Fibroblast of mammary gland (primary cell): ENCODE measurements at regions not wholly inside any gene's neighbourhood (a gene's known extent, or its start where the extent isn't known, plus 50 kb on each side); places are given as distances from the start of the nearest gene placed in this dataset.

ENCODE experiments used
- DNase-seq: peaks from one replicate; pipeline ENCODE4 v3.0.0-alpha.2; 2010; ENCODE audit warnings: low read depth
- H3K4me3 ChIP-seq: 2 replicates; pipeline ENCODE4 v1.5.1; 2011; ENCODE audit warnings: low read depth, mild to moderate bottlenecking, low read length, moderate library complexity; ENCODE audit not compliant: control insufficient read depth
- TF ChIP-seq, protein P1 (sequence below): conservative IDR thresholded peaks from 2 replicates; pipeline ENCODE4 v1.5.1; 2011; ENCODE audit warnings: low read depth, low read length, inconsistent platforms; ENCODE audit not compliant: control insufficient read depth, insufficient read depth

DNA sequence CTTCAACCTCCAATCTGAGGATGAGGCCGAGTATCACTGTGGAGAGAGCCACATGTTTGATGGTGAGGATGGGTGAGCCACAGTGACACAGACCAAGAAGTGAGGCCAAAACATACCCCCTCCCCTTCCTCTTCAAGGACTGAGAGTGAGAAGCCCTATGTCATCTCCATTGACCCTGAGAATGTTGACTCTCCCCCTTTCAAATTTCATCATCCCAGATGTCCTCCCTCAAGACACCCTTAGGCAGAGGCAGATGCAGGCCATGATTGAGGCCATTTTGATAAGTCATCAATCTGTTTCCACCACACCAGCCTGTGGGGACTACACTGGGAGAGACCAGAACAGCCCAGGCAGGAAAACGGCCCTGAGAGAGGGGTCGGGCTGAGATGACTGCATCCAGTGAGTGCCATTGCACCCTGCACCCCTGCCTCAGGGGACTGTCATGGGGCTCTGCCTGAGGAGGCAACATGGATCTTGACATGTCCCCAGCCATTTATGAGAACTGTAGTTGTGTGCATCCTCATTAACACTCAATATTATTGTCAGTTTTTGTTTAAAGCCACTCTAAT lies 84.2 kb upstream of the IGLL5 start:
- no peak for DNase-seq
- no peak overlapping the region for H3K4me3 ChIP-seq
- TF ChIP-seq, protein P1, sequence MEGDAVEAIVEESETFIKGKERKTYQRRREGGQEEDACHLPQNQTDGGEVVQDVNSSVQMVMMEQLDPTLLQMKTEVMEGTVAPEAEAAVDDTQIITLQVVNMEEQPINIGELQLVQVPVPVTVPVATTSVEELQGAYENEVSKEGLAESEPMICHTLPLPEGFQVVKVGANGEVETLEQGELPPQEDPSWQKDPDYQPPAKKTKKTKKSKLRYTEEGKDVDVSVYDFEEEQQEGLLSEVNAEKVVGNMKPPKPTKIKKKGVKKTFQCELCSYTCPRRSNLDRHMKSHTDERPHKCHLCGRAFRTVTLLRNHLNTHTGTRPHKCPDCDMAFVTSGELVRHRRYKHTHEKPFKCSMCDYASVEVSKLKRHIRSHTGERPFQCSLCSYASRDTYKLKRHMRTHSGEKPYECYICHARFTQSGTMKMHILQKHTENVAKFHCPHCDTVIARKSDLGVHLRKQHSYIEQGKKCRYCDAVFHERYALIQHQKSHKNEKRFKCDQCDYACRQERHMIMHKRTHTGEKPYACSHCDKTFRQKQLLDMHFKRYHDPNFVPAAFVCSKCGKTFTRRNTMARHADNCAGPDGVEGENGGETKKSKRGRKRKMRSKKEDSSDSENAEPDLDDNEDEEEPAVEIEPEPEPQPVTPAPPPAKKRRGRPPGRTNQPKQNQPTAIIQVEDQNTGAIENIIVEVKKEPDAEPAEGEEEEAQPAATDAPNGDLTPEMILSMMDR, result no peak

DNA sequence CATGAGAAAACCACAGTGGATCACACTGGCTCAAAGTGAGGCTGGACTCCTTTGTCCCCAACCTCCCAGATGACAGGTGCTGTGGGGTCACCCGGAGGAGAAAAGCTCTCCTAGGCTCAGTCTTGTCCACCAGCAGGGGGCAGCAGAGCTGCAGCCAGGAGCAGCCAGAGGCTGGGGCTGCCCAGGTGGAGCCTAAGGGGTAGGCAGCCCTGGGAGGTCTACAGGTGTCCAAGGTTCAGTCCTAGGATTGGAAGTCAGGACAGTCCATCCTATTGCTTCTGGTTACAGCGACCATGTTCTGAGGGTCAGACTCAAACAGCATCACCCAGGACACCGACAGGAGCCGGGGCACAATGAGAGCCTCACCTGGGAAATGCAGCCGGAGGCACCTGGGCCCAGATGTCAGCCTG lies 77.6 kb upstream of the IGLL5 start:
- no peak for DNase-seq
- TF ChIP-seq, protein P1, result no peak
- no peak overlapping the region for H3K4me3 ChIP-seq

DNA sequence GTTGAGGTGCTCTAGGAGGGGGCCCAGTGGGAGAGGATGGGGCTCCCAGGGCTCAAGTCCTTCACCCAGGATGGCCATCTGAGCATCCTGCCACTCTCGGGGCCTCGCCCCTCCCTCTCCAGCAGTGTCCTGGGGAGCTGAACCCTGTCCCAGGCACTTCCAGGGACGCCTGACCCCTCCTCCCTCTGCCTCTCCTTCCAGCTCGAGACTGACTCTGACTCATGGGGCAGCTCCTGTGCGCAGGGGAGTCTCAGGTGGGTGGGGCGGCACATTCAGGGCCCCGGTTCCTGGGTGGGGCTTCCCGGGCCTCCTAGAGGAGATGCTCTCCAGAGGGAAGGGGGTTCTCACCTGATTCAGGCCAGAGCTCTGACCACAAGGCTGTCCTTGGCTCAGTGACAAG lies 77.1 kb upstream of the IGLL5 start:
- H3K4me3 ChIP-seq, result no peak overlapping the region
- TF ChIP-seq, protein P1, result no peak
- no peak for DNase-seq

DNA sequence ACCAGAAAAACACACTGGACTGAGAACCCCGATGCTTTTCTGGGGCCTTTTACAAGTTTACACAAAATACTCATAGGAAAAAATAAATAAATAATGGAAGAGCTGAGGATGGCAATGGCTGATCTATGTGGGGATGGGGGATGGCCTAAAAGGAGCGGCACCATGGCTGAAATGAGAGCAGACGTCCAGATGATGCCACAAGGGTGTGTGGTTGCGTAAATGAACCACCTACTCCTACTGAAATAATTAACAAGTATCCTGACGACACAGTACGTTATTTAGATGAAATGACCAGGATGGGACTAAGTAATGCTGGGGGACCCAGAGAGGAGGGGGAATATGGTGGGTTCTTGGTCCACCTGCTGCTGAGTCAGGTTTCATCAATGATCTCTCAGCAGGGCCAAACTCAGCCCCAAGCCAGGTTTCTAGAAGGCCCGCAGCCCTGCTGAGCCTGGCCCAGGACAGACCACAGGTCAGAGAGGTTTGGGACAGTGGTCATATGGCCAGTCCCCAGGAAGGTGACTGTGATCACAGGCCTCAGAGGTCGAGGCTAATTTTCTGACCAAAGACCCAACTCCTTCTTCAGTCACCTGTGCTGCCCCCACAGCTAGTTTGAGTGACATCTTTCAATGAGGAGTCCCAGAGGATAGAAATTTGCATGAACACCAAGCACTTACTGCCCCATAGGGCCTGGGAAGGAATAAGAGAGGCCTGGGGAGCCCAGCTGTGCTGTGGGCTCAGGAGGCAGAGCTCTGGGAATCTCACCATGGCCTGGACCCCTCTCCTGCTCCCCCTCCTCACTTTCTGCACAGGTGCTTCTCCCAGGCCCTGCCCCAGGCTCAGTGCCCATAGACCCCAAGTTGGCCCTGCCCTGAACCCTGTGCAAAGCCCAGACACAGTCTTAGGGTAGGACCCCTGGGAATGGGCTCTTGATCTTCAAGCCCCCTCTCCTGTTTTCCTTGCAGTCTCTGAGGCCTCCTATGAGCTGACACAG lies 76.3 kb upstream of the IGLL5 start:
- no peak for DNase-seq
- TF ChIP-seq, protein P1, result no peak
- no peak overlapping the region for H3K4me3 ChIP-seq

DNA sequence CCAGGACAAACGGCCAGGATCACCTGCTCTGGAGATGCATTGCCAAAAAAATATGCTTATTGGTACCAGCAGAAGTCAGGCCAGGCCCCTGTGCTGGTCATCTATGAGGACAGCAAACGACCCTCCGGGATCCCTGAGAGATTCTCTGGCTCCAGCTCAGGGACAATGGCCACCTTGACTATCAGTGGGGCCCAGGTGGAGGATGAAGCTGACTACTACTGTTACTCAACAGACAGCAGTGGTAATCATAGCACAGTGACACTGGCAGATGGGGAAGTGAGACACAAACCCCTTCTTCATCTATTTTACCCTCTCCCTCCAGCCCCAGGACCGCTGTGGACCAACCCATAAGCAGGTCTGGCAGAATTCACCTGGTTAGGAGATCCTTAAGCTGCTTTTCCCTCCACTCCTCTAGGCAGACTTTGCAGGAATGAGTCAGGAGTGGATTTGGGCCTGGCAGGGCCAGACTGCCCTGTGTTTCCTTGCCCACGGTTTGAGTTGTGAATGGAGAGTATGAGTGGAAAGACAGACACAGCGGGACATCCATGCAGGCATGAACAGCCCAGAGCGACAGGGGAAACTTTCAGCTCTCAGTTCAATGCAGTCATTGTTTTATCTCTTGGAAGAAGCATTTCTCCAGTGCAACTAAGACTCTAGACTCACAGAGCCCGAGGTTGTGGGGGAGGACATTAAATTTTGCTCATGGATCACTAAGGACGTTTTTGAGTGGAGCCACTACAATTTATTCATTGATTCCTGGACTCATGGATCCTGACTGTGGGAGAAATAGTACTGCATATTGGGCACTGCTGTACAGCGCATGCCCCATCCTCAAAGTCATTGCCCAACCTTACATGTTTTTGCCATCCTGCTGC lies 75.3 kb upstream of the IGLL5 start:
- TF ChIP-seq, protein P1, result no peak
- no peak for DNase-seq
- H3K4me3 ChIP-seq, result no peak overlapping the region
